ENCODE measurements at regions not wholly inside any gene's neighbourhood (a gene's known extent, or its start where the extent isn't known, plus 50 kb on each side); places are given as distances from the start of the nearest gene placed in this dataset.

DNA sequence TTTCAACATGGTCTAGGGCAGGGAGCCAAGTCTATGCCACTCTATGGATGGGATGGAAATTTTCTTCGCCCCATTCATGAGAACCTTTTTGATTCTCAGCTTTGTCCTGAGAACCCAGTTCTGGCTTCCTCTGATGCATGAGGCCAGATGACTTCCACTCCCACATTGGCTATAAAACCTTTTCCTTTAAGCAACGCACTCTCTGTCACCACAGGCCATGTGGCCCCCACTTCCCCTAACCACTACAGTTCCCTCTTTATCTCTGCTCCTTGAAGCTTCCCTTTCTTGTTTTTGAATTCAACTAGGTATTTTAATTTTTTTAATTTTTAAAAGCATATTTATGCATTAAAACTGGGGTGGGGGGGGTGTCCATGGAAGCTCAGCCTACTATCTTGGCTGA, 401.3 kb downstream of the ENC1 start:
- no peak overlapping the region for H3K4me3 ChIP-seq
- no peak for DNase-seq
- peaks cover 35% of the 10 kb centered on the region for H3K4me1 ChIP-seq
- H3K27ac ChIP-seq = no peak overlapping the region
- H3K27me3 ChIP-seq = no peaks in the 10 kb centered on the region
- H3K36me3 ChIP-seq = no peaks in the 10 kb centered on the region
- H3K9me3 ChIP-seq (replicated peaks) = no peaks in the 10 kb centered on the region

DNA sequence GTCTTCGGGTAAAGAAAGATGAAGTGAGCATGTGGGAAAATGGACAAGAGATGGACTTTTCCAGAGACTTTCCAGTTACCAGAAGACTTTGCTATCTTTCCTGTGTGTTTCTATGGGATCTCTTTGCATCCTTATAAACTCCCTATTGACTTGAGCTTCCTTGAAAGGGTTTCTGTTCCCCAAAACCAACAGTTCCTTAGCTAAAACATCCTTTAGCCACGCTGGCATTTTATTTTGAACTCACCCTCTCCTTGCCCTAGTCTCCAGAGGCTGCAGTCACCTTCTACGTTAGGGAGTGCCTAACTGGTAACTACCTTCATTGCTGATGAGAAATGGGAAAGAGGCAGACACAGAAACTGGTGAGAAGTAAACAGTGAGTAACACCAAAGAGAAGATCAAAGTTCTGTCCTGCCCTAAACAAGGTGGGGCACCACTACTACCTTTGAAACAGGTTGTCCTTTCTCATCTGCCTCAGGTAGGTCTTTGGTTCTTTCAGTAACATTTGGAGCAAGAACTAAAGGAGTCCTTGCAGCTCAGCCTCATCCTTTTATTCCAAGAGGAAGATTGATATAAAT, 402.9 kb downstream of the ENC1 start:
- no peaks in the 10 kb centered on the region for H3K9me3 ChIP-seq (replicated peaks)
- no peaks in the 10 kb centered on the region for H3K27me3 ChIP-seq
- no peaks in the 10 kb centered on the region for H3K36me3 ChIP-seq
- no peak overlapping the region for H3K4me3 ChIP-seq
- no peak overlapping the region for H3K27ac ChIP-seq
- DNase-seq = no peak
- H3K4me1 ChIP-seq = peaks cover 31% of the 10 kb centered on the region

DNA sequence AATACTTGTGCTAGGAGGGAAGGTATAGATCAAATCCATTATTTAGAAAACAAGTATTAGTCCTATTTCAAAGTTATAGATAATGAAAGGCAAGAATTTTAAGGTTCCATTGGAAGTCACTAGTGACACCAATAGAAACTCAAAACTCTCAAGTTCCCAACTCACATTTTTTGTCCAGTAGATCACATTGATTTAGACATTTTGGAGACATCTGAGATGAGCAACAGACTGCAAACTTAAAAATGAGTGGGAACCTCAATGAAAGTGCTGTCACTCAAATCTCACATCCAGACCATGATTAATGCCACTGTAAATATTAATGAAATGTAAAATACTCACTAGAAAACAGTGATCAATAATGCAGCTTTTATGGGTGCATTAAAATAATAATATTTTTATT, 405.0 kb downstream of the ENC1 start:
- Histone ChIP-seq H3K4me1 (peaks cover 13% of the 10 kb centered on the region), H3K4me3 (no peak overlapping the region), H3K36me3 (no peaks in the 10 kb centered on the region), H3K27ac (no peak overlapping the region), H3K27me3 (no peaks in the 10 kb centered on the region), H3K9me3 (replicated peaks) (0 out of 2 replicates have a peak, but pooled peaks cover 3% of the 10 kb centered on the region)
- no peak for DNase-seq

DNA sequence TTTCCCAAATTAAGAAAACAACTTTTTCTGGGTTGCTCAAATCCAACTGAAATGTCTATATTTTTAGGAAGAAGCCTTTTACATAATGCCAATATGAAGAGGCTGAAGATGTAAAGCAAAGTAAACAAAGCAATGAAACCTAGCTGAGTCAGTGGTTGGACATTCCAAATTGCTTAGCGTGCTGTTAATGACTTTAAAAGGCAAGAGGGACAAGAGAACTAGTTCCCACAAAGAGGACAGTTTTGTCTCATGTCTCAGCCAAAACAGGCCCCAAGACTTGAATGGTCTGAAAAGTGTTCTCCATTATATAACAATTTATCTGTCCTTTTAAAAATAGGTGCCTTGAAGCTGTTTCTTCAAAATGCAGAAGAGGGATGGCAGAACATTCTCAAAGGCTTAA, 407.0 kb downstream of the ENC1 start:
- no peak for DNase-seq
- Histone ChIP-seq H3K27ac (no peak overlapping the region), H3K4me3 (no peak overlapping the region)

DNA sequence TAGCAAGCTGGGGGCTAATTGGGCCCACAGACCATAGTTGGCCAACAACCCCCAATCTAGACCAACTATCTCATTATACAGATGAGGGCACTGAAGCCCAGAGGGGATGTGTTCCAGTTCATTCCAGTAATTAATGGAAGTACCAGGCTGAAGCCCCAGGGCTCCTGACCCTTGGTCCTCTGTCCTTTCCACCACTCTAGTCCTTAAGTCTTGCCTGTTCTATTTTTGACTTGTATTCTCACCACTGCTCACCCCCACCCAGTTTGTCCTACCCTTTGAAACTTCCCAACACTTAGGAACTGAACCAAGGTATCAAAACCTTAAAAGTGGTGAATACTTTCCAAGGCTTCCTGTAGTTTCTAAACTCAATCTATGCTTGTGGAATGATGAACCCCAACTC, 407.4 kb downstream of the ENC1 start:
- H3K4me3 ChIP-seq = no peak overlapping the region
- no peak for DNase-seq
- H3K9me3 ChIP-seq (replicated peaks) = 0 out of 2 replicates have a peak, but pooled peaks cover 3% of the 10 kb centered on the region
- H3K27me3 ChIP-seq = no peaks in the 10 kb centered on the region
- peaks cover 11% of the 10 kb centered on the region for H3K4me1 ChIP-seq
- no peaks in the 10 kb centered on the region for H3K36me3 ChIP-seq
- H3K27ac ChIP-seq = no peak overlapping the region

More for the DNA sequence above, 407.0 kb downstream of the ENC1 start:
- Histone ChIP-seq H3K9me3 (replicated peaks) (0 out of 2 replicates have a peak, but pooled peaks cover 3% of the 10 kb centered on the region), H3K4me1 (peaks cover 11% of the 10 kb centered on the region), H3K27me3 (no peaks in the 10 kb centered on the region), H3K36me3 (no peaks in the 10 kb centered on the region)

DNA sequence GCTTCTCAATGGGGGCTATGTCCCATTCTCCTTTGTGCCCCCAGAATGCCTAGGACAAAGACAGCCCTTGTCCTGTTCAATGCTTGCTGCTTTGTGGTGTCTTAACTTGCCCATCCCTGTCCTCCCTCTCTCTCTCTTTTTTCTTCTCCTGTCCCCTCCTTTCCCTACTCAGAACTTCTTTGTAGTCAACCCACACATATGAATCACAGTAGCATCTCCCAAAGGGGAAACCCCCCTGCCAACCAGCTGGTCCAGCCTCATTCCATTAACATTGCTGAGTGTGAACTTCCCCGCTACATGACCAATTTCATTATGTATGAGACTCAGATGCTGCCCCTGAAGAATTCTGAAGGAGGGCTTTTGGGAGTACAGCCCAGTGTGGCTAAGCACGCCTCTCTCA, 408.3 kb downstream of the ENC1 start:
- no peaks in the 10 kb centered on the region for H3K36me3 ChIP-seq
- peak; percentile 30 to 37 for DNase-seq
- no peak overlapping the region for H3K27ac ChIP-seq
- 0 out of 2 replicates have a peak, but pooled peaks cover 3% of the 10 kb centered on the region for H3K9me3 ChIP-seq (replicated peaks)
- H3K4me3 ChIP-seq = no peak overlapping the region
- H3K27me3 ChIP-seq = no peaks in the 10 kb centered on the region
- peaks cover 11% of the 10 kb centered on the region for H3K4me1 ChIP-seq

DNA sequence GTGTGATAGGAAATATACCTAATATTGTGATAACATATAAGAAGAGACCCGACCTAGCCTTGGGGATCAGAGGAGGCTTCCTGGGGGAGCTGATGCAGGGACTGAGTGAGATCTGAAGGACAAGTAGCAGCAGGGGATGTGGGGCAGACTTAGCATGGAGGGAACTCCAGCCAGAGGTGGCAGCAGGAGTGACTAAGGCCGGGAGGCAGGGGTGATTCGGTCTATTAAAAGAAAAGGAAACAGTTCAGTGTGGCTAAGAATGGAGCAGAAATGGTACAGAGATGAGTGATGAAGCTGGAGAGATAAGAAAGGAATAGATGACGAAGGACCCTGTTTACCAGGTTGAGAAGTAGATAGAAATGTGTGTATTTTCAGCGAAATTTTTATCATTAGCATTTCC, 408.8 kb downstream of the ENC1 start:
- Histone ChIP-seq H3K36me3 (no peaks in the 10 kb centered on the region), H3K4me1 (peaks cover 11% of the 10 kb centered on the region), H3K27me3 (no peaks in the 10 kb centered on the region), H3K9me3 (replicated peaks) (0 out of 2 replicates have a peak, but pooled peaks cover 3% of the 10 kb centered on the region), H3K4me3 (no peak overlapping the region), H3K27ac (no peak overlapping the region)
- no peak for DNase-seq

DNA sequence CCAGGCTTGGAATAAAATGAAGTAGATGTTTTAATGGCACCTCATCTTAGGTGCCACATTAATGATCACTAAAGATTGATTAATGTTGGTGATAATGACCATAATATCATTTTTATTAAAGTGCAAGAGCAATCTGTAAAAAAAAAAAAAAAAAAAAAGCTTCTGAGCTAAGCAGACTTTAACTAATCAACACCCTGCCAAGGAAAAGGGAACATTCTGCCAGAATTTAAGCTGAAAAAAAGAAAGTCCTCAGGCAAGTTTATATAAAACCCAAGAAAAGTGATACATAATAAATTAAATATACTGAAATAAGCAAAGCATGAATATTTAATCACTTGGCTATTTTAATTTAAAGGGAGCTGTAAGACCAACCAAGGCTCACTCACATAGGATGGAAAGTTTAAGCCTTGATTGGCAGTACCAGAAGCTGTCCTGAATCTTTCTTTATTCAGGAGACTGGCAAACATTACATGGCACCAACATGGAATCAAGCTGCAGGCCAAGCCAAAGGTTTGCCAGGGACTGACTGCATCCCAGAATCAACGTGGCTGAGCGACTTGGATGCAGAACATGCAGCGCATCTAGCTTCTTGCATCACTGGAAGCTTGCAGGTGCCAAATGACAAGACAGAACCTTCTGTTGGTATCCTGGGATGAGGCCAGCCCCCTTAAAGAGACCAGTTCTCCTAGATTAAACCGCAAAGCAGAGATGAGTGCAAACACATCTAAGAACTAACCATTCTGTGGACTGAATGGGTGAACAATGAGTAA, 413.6 kb downstream of the ENC1 start:
- Histone ChIP-seq H3K4me3 (no peak overlapping the region), H3K27me3 (no peaks in the 10 kb centered on the region)

DNA sequence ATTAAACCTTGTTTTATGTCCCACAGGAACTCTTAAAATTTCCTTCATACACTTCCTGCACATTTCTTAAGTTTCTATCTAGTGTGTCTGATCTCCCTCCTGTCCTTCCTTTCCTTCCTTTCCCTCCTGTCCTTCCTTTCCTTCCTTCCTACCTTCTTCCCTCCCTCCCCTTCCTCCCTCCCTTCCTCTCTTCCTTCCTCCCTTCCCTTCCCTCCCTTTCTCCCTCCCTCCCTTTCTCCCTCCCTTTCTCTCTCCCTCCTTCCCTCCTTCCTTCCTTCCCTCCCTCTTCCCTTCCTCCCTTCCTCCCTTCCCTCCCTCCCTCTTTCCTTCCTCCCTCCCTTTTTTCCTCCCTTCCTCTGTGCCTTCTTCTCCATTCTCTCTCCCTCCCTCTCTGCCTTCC, 414.9 kb downstream of the ENC1 start:
- H3K36me3 ChIP-seq = no peaks in the 10 kb centered on the region
- H3K9me3 ChIP-seq (replicated peaks) = 0 out of 2 replicates have a peak, but pooled peaks cover under 1% of the 10 kb centered on the region

More for the DNA sequence above, 413.6 kb downstream of the ENC1 start:
- Histone ChIP-seq H3K4me1 (no peaks in the 10 kb centered on the region), H3K27ac (no peak overlapping the region), H3K9me3 (replicated peaks) (0 out of 2 replicates have a peak, but pooled peaks cover 3% of the 10 kb centered on the region), H3K36me3 (no peaks in the 10 kb centered on the region)
- no peak for DNase-seq

DNA sequence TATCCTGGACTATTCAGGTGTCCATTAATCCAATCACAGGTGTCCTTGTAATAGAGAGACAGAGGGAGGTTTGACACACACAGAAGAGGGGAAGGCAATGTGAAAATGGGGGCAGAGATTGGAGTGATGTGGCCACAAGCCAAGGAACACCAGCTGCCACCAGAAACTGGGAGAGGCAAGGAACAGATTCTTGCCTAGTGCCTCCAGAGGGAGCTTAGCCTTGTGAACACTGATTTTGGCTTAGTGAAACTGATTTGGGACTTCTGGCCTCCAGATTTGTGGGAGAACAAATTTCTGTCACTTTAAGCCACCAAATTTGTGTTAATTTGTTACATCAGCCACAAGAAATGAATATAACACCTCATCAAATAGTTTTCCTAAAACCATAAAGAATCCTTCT, 416.2 kb downstream of the ENC1 start:
- Histone ChIP-seq H3K9me3 (replicated peaks) (peaks cover 8% of the 10 kb centered on the region), H3K4me3 (no peak overlapping the region), H3K27ac (no peak overlapping the region), H3K27me3 (no peaks in the 10 kb centered on the region), H3K36me3 (no peaks in the 10 kb centered on the region), H3K4me1 (no peaks in the 10 kb centered on the region)
- DNase-seq = no peak

More for the DNA sequence above, 414.9 kb downstream of the ENC1 start:
- DNase-seq = no peak
- H3K27me3 ChIP-seq = no peaks in the 10 kb centered on the region
- H3K27ac ChIP-seq = no peak overlapping the region
- no peak overlapping the region for H3K4me3 ChIP-seq
- no peaks in the 10 kb centered on the region for H3K4me1 ChIP-seq

DNA sequence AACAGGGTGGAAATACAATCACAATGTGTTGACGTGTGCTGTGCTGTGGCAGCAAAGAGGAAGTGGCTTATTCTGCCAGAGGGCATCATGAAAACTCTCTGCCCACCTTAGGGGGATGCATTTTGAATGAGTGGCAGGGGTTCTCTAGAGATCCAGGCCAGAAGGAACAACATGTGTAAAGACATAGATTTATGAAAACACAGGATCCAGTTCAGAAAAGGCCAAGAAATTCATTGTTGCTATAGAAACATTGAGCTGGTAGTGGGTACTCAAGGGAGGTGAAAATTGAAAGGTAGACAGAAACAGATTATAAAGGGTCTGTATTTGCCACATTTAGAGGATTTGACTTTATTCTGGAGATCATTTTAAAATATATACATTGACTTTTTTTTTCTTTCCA, 417.7 kb downstream of the ENC1 start:
- H3K36me3 ChIP-seq = no peaks in the 10 kb centered on the region
- DNase-seq = no peak
- no peaks in the 10 kb centered on the region for H3K4me1 ChIP-seq
- peaks cover 18% of the 10 kb centered on the region for H3K9me3 ChIP-seq (replicated peaks)
- H3K4me3 ChIP-seq = no peak overlapping the region
- H3K27me3 ChIP-seq = no peaks in the 10 kb centered on the region
- no peak overlapping the region for H3K27ac ChIP-seq

DNA sequence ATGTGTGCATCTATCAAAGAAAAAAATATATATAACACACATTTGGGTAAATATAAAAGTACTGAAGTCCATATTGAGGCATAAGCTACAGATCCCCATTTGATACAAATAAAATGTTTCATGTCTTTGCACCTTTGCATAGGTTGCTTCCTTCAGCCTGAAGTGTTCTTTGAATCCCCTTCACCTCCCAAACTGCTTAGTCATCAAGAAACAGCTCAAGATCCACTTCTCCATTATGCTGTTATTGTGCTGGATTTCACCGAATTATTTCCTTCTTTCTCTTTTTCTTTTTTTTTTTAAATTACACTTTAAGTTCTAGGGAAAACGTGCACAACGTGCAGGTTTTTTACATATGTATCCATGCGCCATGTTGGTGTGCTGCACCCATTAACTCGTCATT, 419.1 kb downstream of the ENC1 start:
- Histone ChIP-seq H3K4me3 (no peak overlapping the region), H3K27me3 (no peaks in the 10 kb centered on the region), H3K4me1 (no peaks in the 10 kb centered on the region), H3K27ac (no peak overlapping the region), H3K36me3 (no peaks in the 10 kb centered on the region), H3K9me3 (replicated peaks) (peaks cover 18% of the 10 kb centered on the region)
- DNase-seq = no peak

DNA sequence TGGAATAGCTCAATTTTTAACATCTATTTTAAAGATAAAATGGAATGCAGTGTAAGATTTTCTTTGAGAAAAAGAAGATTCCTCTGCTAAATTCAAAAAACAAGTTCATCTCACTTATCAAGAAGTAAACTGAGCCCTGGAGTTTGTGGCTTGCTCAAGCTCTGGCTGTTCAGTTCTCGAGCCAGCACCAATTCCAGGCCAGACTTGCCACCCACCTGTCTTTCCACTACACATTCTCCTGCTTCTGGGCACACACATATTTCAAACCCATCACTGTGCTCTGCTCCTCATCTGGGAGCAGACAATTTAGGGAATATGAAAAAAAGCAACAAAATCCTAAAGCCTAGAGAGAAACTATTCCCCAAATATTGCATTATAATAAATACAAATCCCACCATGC, 424.5 kb downstream of the ENC1 start:
- H3K9me3 ChIP-seq (replicated peaks) = peaks cover 18% of the 10 kb centered on the region
- peaks cover 18% of the 10 kb centered on the region for H3K4me1 ChIP-seq
- no peaks in the 10 kb centered on the region for H3K36me3 ChIP-seq
- H3K27ac ChIP-seq = no peak overlapping the region
- H3K27me3 ChIP-seq = no peaks in the 10 kb centered on the region
- no peak for DNase-seq
- no peak overlapping the region for H3K4me3 ChIP-seq

DNA sequence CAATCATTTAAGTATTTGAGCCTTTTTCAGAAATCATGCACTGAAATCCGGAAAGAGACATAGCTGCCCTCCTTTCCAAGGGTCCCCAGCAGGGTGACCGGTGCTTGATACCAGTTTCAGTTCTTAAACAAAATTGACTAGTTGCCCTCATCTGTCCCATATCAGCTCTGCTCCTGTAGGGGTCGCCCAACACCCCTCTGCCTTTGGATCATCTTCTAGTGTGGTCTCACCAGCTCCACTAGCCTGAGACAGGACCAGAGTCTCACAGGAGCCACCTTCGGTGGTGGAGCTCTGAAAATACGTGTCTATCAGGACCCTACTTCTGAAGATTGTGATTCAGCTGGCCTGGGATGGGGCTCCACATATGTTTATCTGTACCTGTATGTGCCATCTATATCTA, 428.2 kb downstream of the ENC1 start:
- H3K9me3 ChIP-seq (replicated peaks) = no peaks in the 10 kb centered on the region
- H3K36me3 ChIP-seq = no peaks in the 10 kb centered on the region; the same call in 1 of the 2 replicates
- peaks cover 36% of the 10 kb centered on the region for H3K4me1 ChIP-seq
- DNase-seq = peak; percentile 22 to 49
- H3K27ac ChIP-seq = no peak overlapping the region
- H3K27me3 ChIP-seq = no peaks in the 10 kb centered on the region
- H3K4me3 ChIP-seq = no peak overlapping the region

DNA sequence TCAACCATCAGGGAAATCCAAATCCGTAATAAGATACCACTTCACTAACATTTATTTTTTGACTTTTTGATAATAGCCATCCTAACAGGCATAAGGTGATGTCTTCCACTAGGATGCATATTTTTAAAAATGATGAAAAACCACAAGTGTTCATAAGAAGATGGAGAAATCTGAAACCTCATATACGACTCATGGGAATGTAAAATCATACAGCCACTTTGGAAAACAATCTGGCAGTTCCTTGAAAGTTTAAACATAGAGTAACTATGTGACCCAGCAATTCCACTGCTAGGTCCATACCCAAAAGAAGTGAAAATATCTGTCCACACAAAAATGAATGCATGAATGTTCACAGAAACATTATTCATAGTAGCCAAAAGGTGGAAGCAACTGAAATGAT, 431.0 kb downstream of the ENC1 start:
- H3K27ac ChIP-seq = no peak overlapping the region
- H3K9me3 ChIP-seq (replicated peaks) = no peaks in the 10 kb centered on the region
- peaks cover 57% of the 10 kb centered on the region for H3K4me1 ChIP-seq
- no peaks in the 10 kb centered on the region for H3K27me3 ChIP-seq
- no peak overlapping the region for H3K4me3 ChIP-seq
- DNase-seq = peak in 1 of 2 experiments; percentile 52
- H3K36me3 ChIP-seq = no peaks in the 10 kb centered on the region; the same call in 1 of the 2 replicates
